Epithelial cell of esophagus (primary cell): ENCODE measurements at regions not wholly inside any gene's neighbourhood (a gene's known extent, or its start where the extent isn't known, plus 50 kb on each side); places are given as distances from the start of the nearest gene placed in this dataset.
A peak's percentile ranks its signal among the peaks of the same experiment; 100 is the strongest.
"Not testable (repeated sequence)": the region's sequence is repeated elsewhere in the genome, so short reads cannot be mapped to it uniquely, and the experiment has no call there.

ENCODE experiments used
- DNase-seq: peaks from one replicate; pipeline ENCODE4 v3.0.0; 2010; ENCODE audit warnings: low read depth
- H3K4me3 ChIP-seq: 2 replicates; pipeline ENCODE4 v1.5.1; 2011; ENCODE audit warnings: mild to moderate bottlenecking, low read length, control low read depth
- TF ChIP-seq, protein P1 (sequence below): IDR thresholded peaks from 2 replicates; pipeline ENCODE4 v1.5.1; 2011; ENCODE audit warnings: low read depth, mild to moderate bottlenecking, low read length, control low read depth, inconsistent platforms; ENCODE audit not compliant: insufficient read depth; ENCODE audit errors: missing control alignments

DNA sequence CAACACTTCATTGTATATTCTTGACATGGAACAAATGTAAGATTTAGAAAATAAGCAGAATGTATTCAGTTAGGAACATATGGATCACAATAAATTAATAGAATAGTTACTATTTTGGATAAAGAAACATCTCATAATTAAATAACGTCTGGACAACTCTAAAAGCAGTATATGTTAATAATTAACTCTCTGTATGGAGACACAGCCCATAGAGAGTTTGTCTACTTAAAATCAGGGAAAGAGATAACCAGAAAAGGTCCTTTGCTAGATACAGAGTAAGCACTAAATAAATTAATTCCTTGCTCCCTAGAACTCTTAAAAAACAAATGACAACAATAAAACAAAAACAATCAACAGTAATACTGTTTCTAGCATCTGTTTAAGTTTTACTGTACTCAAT, 184.4 kb upstream of the THSD7A start:
- TF ChIP-seq, protein P1, sequence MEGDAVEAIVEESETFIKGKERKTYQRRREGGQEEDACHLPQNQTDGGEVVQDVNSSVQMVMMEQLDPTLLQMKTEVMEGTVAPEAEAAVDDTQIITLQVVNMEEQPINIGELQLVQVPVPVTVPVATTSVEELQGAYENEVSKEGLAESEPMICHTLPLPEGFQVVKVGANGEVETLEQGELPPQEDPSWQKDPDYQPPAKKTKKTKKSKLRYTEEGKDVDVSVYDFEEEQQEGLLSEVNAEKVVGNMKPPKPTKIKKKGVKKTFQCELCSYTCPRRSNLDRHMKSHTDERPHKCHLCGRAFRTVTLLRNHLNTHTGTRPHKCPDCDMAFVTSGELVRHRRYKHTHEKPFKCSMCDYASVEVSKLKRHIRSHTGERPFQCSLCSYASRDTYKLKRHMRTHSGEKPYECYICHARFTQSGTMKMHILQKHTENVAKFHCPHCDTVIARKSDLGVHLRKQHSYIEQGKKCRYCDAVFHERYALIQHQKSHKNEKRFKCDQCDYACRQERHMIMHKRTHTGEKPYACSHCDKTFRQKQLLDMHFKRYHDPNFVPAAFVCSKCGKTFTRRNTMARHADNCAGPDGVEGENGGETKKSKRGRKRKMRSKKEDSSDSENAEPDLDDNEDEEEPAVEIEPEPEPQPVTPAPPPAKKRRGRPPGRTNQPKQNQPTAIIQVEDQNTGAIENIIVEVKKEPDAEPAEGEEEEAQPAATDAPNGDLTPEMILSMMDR = no peak
- no peak overlapping the region for H3K4me3 ChIP-seq
- DNase-seq = no peak

GRCh38 chr7:12017046-12017445, 185.0 kb upstream of the THSD7A start:
- DNase-seq = no peak
- TF ChIP-seq, protein P1 = no peak
- no peak overlapping the region for H3K4me3 ChIP-seq

- not testable (repeated sequence) for H3K4me3 ChIP-seq, DNase-seq
Measured at GRCh38 chr7:12022011-12022410, 189.1 kb upstream of the TMEM106B start.

DNA sequence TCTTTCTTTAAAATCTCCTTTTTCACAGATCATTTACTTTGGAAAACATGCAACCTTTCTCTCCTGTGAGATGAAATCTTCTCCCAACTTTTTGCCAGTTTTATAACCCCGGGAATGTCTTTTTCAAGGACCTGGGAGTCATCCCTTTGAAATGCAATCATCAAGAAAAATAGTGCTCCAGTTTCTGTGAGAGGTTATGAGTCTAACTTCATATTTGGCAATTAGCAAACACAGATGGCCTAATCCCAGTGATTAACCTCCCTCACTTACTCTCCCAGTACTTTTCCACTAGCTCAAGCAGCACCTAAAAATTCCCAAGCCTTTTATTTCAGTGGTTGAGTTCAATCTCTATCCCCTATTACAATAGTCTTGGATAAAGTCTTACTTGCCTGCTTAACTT, 185.8 kb upstream of the TMEM106B start:
- H3K4me3 ChIP-seq = no peak overlapping the region
- TF ChIP-seq, protein P1 = no peak
- DNase-seq = peak; percentile 69

- no peak for DNase-seq
- TF ChIP-seq, protein P1 = no peak
- H3K4me3 ChIP-seq = no peak overlapping the region
Measured at GRCh38 chr7:12028508-12028907, 182.6 kb upstream of the TMEM106B start.

- TF ChIP-seq, protein P1 = no peak
- H3K4me3 ChIP-seq = no peak overlapping the region
- peak; percentile 22 for DNase-seq
Measured at GRCh38 chr7:12030116-12030515, 181.0 kb upstream of the TMEM106B start.

GRCh38 chr7:12031186-12031585, 179.9 kb upstream of the TMEM106B start:
- H3K4me3 ChIP-seq = no peak overlapping the region
- TF ChIP-seq, protein P1 = no peak
- no peak for DNase-seq

- peak; percentile 51 for DNase-seq
- no peak overlapping the region for H3K4me3 ChIP-seq
- TF ChIP-seq, protein P1 = no peak
Measured at GRCh38 chr7:12031638-12032037, 179.5 kb upstream of the TMEM106B start.
